Fibroblast of lung (primary cell): ENCODE measurements at regions not wholly inside any gene's neighbourhood (a gene's known extent, or its start where the extent isn't known, plus 50 kb on each side); places are given as distances from the start of the nearest gene placed in this dataset.

ENCODE experiments used
- DNase-seq, 2 donors: peaks; one replicate each; pipeline versions ENCODE4 v3.0.0 to v3.0.0-alpha.2; 2010; ENCODE audit warnings: low read depth in 2 of 2
- H2AFZ ChIP-seq: 2 replicates; pipeline ENCODE4 v1.5.1; 2012; ENCODE audit warnings: low read length, control low read depth, inconsistent platforms
- H3K27ac ChIP-seq: 2 replicates; pipeline ENCODE4 v1.5.1; 2011; ENCODE audit warnings: low read length, control low read depth; ENCODE audit not compliant: insufficient read depth
- H3K27me3 ChIP-seq: 2 replicates; pipeline ENCODE4 v1.5.1; 2011; ENCODE audit warnings: mild to moderate bottlenecking, low read length; ENCODE audit not compliant: control insufficient read depth, insufficient read depth
- H3K36me3 ChIP-seq: 2 replicates; pipeline ENCODE4 v1.5.1; 2011; ENCODE audit warnings: low read length; ENCODE audit not compliant: control insufficient read depth, insufficient read depth
- H3K4me1 ChIP-seq: 2 replicates; pipeline ENCODE4 v1.5.1; 2011; ENCODE audit warnings: low read length; ENCODE audit not compliant: control insufficient read depth, insufficient read depth; ENCODE audit errors: extremely low read depth
- H3K4me2 ChIP-seq: 2 replicates; pipeline ENCODE4 v1.5.1; 2011; ENCODE audit warnings: low read length, control low read depth; ENCODE audit not compliant: insufficient read depth; ENCODE audit errors: extremely low read depth
- H3K4me3 ChIP-seq, 4 experiments: fragments of 200-600 bp in 1 of 4; sonication (generic) in 1 of 4; replicated peaks in 1 of 4; 2 replicates each; pipeline ENCODE4 v1.5.1; 2011 to 2016; ENCODE audit warnings: low read length in 4 of 4, low read depth in 3 of 4, mild to moderate bottlenecking in 3 of 4, control low read depth in 2 of 4, inconsistent platforms in 1 of 4, mixed read lengths in 1 of 4; ENCODE audit not compliant: insufficient read depth in 1 of 4; ENCODE audit errors: control extremely low read depth in 1 of 4
- H3K79me2 ChIP-seq: 2 replicates; pipeline ENCODE4 v1.5.1; 2012; ENCODE audit warnings: mild to moderate bottlenecking, low read length, inconsistent platforms; ENCODE audit not compliant: control insufficient read depth, insufficient read depth
- H3K9ac ChIP-seq: 2 replicates; pipeline ENCODE4 v1.5.1; 2011; ENCODE audit warnings: mild to moderate bottlenecking, low read length, control low read depth; ENCODE audit not compliant: insufficient read depth
- H3K9me3 ChIP-seq: 2 replicates; pipeline ENCODE4 v1.5.1; 2012; ENCODE audit warnings: low read depth, low read length; ENCODE audit not compliant: control insufficient read depth, insufficient read depth
- H4K20me1 ChIP-seq: 2 replicates; pipeline ENCODE4 v1.5.1; 2011; ENCODE audit warnings: low read length; ENCODE audit not compliant: control insufficient read depth, insufficient read depth; ENCODE audit errors: extremely low read depth
- CTCF ChIP-seq, 2 donors: IDR thresholded peaks in 1 of 2; conservative IDR thresholded peaks in 1 of 2; 1 replicate in 1 of 2; 2 replicates in 1 of 2; pipeline ENCODE4 v1.5.1; 2011 to 2012; ENCODE audit warnings: low read length in 2 of 2, control low read depth in 1 of 2, inconsistent platforms in 1 of 2, low read depth in 1 of 2, mild to moderate bottlenecking in 1 of 2
- EZH2 ChIP-seq: IDR thresholded peaks from 2 replicates; pipeline ENCODE4 v1.5.1; 2012; ENCODE audit warnings: low read length, control low read depth, mild to moderate bottlenecking; ENCODE audit errors: missing control alignments

GRCh38 chr7:136163340-136163801 is 186.2 kb upstream of the MTPN start:
- no peaks in the 10 kb centered on the region for H3K79me2 ChIP-seq
- TF ChIP-seq CTCF (conservative IDR thresholded peaks at IDR 0.05 in 1 of 2, IDR thresholded peaks at IDR 0.05 in 1 of 2; ENCODE audit: low read depth in 1 of 2, low read length in 2 of 2) (no peak), EZH2 (no peak)
- peak in 1 of 2 donors; percentile 44 for DNase-seq

GRCh38 chr7:136150311-136150710 is 173.2 kb upstream of the MTPN start:
- no peak overlapping the region for H3K4me2 ChIP-seq
- no peaks in the 10 kb centered on the region for H3K36me3 ChIP-seq
- H4K20me1 ChIP-seq: no peaks in the 10 kb centered on the region
- TF ChIP-seq EZH2: no peak
- no peaks in the 10 kb centered on the region for H3K4me1 ChIP-seq
- H3K9ac ChIP-seq: no peak overlapping the region
- no peak overlapping the region for H3K27ac ChIP-seq
- no peaks in the 10 kb centered on the region for H3K27me3 ChIP-seq
- no peaks in the 10 kb centered on the region for H3K79me2 ChIP-seq
- no peak overlapping the region for H2AFZ ChIP-seq
- no peaks in the 10 kb centered on the region for H3K9me3 ChIP-seq
- no peak overlapping the region for H3K4me3 ChIP-seq
- no peak for DNase-seq

More at GRCh38 chr7:136163340-136163801, 186.2 kb upstream of the MTPN start:
- Histone ChIP-seq H3K27me3 (no peaks in the 10 kb centered on the region), H3K36me3 (no peaks in the 10 kb centered on the region), H3K4me1 (no peaks in the 10 kb centered on the region), H3K4me2 (no peak overlapping the region), H3K27ac (no peak overlapping the region), H3K9me3 (no peaks in the 10 kb centered on the region), H2AFZ (no peak overlapping the region), H3K9ac (no peak overlapping the region), H3K4me3 (no peak overlapping the region), H4K20me1 (no peaks in the 10 kb centered on the region)

- Histone ChIP-seq H3K27ac (no peak overlapping the region), H3K9me3 (no peaks in the 10 kb centered on the region), H3K4me2 (no peak overlapping the region), H4K20me1 (no peaks in the 10 kb centered on the region), H3K79me2 (no peaks in the 10 kb centered on the region), H3K4me1 (no peaks in the 10 kb centered on the region), H3K36me3 (no peaks in the 10 kb centered on the region), H3K4me3 (no peak overlapping the region), H3K9ac (no peak overlapping the region), H2AFZ (no peak overlapping the region), H3K27me3 (no peaks in the 10 kb centered on the region)
- DNase-seq: no peak
- TF ChIP-seq EZH2 (no peak), CTCF (conservative IDR thresholded peaks at IDR 0.05 in 1 of 2, IDR thresholded peaks at IDR 0.05 in 1 of 2; ENCODE audit: low read depth in 1 of 2, low read length in 2 of 2) (no peak)
These were observed 171.8 kb upstream of the MTPN start for GRCh38 chr7:136148920-136149319.
